GM21576 (cell line): ENCODE measurements at regions not wholly inside any gene's neighbourhood (a gene's known extent, or its start where the extent isn't known, plus 50 kb on each side); places are given as distances from the start of the nearest gene placed in this dataset.
"Not testable (repeated sequence)": the region's sequence is repeated elsewhere in the genome, so short reads cannot be mapped to it uniquely, and the experiment has no call there.

Experiments
- ATAC-seq: cut with Tn5 transposase; IDR thresholded peaks from one replicate; pipeline ENCODE4 v1.9.1; 2021; ENCODE audit warnings: mild to moderate bottlenecking, moderate library complexity; ENCODE audit not compliant: unreplicated experiment

- no peak for ATAC-seq
Measured at GRCh38 chr4:189828081-189828697, 112.5 kb upstream of the FRG1 start.

GRCh38 chr4:189832528-189832927 is 108.1 kb upstream of the FRG1 start:
- no peak for ATAC-seq

- no peak for ATAC-seq
Measured at GRCh38 chr4:189834616-189835015, 106.1 kb upstream of the FRG1 start.

- ATAC-seq, result no peak
Measured at GRCh38 chr4:189835505-189835904, 105.2 kb upstream of the FRG1 start.

GRCh38 chr4:189837471-189837870 is 103.2 kb upstream of the FRG1 start:
- ATAC-seq, result no peak

DNA sequence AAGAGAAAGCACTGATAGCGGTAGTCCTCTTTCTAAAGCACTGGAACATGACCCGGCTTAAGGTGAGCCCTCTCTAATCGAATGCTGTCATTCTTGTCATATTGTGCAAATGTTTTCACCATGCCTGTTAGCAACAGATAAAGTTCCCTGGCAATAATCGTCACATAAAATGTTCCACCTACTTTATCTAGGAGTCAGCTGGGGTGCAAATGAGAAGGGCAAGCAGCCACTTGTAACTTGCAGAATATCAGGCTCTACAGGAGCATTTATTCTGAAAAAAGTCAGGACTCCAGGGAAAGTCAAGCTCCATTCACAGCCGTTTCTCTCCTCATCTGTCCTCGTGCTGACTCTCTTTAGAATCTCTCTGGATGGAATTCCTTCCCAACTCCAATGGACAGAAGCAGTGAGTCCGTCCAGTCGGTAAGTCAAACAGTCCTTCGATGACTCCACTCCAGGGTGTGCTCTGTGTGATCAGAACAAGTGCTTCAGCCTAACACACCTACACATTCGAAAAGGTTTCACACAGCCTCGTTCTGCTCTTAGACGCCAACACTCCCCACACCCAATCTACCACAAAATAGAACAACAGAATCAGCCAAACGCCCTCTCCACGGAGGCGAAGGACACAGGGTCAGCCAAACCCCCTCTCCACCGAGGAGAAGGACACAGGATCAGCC is 101.7 kb upstream of the FRG1 start:
- no peak for ATAC-seq

DNA sequence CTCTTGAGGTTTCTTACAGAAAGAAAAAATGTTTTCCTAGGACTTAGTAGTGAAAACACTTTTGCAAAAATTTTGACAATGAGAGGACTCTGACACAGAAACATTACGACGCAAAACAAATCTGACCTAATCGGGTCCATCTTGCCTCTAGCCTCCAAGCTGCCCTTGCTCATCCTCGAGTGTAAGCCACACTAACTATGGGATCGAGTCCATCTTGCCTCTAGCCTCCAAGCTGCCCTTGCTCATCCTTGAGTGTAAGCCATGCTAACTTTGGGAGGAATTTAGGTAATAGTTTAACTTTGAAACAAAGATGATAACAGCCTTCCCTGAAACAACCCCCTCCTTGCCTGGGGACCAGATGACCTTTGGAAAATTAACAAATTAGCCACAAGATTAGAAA is 100.3 kb upstream of the FRG1 start:
- no peak for ATAC-seq

DNA sequence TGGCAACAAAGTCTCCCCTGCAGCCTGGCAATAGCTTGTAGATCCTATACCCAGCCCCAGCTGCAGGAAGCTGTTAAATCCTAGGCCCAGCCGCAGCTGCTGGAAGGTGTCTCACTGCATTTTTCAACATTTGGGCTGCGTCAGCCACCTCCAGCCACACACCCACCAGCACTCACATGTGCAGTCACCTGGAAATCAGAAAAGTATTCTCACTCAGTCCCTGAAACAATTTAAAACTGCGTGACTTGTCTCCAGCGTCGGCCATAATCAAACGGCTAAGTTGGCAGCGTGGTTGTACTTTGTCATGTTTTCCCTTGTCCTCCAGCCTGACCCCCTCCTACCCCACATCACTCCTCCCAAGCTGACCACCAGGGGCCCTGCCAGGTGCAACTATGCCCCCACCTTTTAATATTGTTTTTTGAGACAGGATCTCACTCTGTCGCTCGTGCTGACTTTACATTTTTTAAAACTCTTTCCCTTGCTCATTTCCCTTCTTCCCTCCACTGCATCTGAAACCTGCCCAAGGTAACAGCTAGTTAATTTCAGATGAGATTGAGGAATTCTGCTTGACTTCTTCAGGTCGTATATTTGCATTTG is 97.2 kb upstream of the FRG1 start:
- ATAC-seq, result no peak

GRCh38 chr4:189845145-189845846 is 95.4 kb upstream of the FRG1 start:
- no peak for ATAC-seq

DNA sequence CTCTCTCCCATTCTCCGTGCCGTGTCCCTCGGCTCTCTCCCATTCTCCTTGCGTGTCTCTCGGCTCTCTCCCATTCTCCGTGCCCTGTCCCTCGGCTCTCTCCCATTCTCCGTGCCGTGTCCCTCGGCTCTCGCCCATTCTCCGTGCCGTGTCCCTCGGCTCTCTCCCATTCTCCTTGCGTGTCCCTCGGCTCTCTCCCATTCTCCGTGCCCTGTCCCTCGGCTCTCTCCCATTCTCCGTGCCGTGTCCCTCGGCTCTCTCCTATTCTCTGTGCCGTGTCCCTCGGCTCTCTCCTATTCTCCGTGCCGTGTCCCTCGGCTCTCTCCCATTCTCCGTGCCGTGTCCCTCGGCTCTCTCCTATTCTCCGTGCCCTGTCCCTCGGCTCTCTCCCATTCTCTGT is 94.6 kb upstream of the FRG1 start:
- ATAC-seq, result not testable (repeated sequence)

- not testable (repeated sequence) for ATAC-seq
Measured at GRCh38 chr4:189846608-189847007, 94.1 kb upstream of the FRG1 start.

DNA sequence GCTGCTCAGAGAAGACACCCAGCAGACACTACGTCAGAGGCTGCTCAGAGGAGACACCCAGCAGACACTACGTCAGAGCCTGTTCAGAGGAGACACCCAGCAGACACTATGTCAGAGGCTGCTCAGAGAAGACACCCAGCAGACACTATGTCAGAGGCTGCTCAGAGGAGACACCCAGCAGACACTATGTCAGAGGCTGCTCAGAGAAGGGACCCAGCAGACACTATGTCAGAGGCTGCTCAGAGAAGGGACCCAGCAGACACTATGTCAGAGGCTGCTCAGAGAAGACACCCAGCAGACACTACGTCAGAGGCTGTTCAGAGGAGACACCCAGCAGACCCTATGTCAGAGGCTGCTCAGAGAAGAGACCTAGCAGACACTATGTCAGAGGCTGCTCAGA is 92.0 kb upstream of the FRG1 start:
- not testable (repeated sequence) for ATAC-seq

DNA sequence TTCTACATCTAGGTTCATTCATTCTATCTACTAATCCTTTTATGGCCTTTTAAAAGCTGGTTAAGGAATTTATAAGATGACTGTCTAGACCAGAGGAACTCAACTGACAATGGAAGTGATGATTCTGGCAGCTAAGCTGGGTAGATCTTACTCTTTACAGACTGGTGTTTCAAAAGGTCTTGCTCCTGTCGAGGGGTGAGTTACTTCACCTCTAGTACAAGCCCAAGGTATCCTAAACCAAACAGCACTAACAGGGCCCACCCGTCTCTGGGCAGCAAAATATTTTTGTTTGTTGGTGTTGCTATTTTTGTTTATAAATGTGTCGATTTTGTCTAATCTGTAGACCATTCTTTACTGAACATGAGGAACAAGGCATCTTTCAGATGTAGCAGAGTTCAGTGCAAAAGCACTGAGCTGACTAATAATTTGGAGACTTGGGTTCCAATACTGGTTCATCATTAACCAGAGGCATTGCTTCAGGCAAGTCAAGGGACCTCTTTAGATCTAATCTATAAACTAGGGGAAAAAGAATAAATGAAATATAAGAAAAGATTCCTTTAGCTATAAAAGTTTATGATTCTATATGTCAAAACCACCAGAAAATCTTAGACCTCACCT is 90.3 kb upstream of the FRG1 start:
- peak; percentile 58 for ATAC-seq

DNA sequence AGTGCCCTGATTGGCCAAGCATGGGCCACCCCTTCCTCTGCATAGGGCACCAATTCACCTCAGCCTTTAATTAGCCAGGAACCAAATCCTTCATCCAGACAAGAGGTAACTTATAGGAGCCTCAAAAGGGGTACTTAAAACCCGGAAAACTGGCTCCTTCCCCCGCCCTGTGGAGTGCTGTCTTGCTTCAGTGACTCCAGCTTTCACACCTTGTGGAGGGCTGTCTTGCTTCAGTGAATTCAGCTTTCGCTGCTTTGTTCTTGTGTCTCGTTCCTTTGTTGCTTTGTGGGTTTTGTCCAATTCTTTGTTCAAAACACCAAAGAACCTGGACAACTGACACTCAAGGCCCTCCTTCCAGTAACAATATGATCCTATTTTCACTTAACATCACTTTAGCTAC is 82.2 kb upstream of the FRG1 start:
- peak; percentile 89 for ATAC-seq

DNA sequence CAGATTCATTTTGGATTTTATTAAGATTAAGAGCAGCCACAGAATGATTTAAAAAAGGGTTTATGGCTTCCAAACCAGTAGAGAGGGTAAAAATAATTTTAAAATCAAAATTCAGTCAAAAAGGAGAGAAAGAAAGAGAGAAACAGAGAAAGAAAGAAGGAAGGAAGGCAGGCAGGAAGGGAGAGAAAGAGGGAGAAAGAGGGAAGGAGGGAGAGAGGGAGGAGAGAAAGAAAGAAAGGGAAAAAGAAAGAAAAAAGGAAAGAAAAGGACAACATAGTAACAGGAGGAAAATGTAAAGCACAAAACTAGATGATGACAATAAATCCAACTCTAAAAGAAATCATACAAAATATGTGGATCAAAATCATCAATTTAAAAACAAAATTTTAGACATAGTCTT is 79.6 kb upstream of the FRG1 start:
- ATAC-seq, result no peak

DNA sequence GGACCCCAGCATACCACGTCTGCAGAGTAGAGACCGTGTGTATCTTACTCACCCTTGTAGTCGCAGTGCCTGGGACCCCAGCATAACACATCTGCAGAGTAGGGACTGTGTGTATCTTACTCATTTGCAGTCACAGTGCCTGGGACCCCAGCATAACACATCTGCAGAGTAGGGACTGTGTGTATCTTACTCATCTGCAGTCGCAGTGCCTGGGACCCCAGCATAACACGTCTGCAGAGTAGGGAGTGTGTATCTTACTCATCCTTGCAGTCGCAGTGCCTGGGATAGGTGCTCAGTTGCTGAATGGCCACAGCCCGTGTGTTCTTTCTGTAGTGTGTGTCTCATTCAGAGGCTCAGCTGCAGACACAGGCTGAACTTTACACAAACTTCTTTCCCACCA is 71.4 kb upstream of the FRG1 start:
- no peak for ATAC-seq

DNA sequence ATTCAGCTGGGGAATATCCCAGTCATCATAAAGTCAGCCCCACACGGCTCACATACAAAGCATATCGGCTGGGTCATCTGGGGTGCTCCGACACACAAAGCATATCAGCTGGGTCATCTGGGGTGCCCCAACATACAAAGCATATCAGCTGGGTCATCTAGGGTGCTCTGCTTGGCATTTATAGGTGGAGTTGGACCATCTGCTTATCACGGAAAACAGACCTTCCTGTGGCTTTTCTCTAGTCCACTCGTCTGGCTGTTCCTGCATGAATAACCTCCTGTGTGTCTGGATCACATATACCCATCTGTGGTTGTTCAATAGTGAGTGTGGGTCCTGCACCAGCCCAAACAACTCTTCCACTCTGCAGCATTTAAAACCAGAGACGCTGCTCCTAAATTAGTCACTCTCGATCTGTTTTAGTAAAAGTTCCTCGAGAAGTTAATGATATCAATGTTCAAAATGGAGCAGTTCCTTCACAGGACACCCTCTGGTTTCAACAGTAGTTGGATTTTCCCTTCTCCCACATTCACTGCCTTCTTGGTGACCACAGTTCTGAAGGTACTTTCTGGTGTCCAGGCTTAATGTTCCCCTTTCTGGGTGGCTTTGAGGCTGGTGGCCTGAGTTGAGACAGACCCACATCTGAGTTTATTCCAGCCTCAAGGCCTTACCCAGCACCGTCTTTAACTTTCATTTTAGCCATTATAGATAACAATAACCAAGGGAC is 70.0 kb upstream of the FRG1 start:
- no peak for ATAC-seq

- no peak for ATAC-seq
Measured at GRCh38 chr4:189874591-189874990, 66.1 kb upstream of the FRG1 start.

DNA sequence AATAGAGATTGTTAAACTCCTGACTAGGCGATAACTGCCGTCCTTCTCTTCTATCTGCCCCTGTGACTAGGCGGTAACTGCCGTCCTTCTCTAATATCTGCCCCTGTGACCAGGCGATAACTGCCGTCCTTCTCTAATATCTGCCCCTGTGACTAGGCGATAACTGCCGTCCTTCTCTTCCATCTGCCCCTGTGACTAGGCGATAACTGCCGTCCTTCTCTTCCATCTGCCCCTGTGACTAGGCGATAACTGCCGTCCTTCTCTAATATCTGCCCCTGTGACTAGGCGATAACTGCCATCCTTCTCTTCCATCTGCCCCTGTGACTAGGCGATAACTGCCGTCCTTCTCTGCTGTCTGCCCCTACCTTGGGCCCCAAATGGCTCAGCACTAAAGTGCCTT is 59.5 kb upstream of the FRG1 start:
- not testable (repeated sequence) for ATAC-seq

- ATAC-seq, result not testable (repeated sequence)
Measured at GRCh38 chr4:189888407-189888806, 52.3 kb upstream of the FRG1 start.
